Superior temporal gyrus (tissue), 1 donor: ENCODE measurements at regions not wholly inside any gene's neighbourhood (a gene's known extent, or its start where the extent isn't known, plus 50 kb on each side); places are given as distances from the start of the nearest gene placed in this dataset.

Experiments used
- DNase-seq: peaks from one replicate; pipeline ENCODE4 v3.0.0-alpha.2; 2016; ENCODE audit errors: extremely low spot score

DNA sequence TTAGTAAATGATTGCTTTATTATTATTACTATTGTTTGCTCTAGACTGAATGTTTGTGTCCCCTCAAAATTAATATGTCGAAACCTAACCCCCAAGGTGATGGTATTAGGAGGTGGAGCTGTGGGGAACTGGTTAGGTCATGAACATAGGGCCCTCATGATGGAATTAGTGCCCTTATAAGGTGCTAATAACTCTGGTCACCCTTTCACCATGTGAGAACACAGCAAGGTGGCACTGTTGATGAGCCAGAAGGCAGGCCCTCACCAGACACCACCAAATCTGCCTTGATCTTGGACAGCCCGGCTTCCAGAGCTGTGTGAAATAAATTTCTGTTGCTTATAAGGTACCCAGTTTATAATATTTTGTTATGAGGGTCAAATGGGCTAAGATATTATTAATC is 95.8 kb downstream of the BDNF start:
- no peak for DNase-seq

DNA sequence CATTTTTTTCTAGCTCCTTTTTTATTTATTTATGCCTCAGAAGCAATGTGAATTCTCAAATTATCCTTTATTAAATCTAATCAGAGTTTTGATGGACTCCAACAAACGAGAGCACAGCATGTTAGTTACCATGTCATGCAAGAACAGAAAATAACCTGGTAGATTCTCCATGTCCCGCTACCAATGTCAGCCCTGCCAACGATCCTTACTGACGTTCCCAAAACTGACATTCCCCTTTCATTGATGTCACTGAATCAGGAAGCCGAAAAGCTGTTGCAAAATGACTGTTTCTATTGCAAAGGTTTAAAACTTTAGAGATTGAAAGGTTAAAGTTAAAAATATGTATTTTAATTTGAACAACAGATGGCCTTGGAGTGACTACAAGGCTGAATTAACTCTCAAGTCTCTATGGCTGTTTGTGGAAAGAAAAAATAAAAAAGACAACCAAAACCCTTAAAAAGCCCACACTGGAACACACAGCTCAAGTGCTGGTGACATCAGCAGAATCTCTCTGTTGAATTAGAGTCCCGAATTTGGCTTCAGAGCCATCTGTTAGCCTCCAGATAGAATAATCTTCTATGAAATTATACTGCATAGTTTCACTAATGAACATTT is 96.8 kb downstream of the BDNF start:
- DNase-seq = peak; percentile 25

DNA sequence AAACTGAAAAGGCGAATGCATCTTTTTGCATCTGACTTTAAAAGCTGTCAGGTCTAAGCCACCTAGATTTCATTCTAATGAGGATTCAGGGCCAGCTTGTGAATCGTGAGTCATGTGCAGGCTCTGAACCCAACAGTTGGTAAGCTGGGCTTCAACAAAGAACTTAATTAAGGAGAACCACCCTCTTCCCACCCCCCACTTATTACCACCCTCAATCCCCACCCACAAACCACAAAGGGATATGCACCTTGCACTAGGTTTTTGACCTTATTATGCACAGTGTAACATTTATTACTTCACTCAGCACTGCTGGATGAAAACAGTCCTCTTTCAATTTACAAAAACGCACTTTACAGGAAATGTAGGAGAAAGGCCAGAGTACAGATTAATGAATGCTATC is 94.1 kb upstream of the LIN7C start:
- DNase-seq = no peak

DNA sequence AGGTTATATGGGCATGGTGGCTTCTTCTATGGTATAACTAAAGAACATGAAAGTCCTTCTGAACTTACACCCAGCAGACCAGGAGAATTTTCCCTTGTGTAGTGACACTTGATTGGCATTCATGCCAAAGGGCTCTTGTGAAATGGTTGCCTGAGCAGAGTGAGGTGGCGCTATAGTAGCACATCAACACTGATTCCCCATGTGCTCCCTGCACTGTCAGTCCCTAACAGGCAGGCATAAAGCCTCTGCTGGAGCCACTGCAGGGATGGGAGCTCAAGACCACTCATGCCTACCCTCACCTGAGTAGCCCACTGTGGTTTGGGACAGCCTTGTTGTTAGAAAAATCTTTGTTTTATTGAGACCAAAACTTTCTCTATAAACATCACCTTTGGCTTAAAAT is 92.6 kb upstream of the LIN7C start:
- no peak for DNase-seq

DNA sequence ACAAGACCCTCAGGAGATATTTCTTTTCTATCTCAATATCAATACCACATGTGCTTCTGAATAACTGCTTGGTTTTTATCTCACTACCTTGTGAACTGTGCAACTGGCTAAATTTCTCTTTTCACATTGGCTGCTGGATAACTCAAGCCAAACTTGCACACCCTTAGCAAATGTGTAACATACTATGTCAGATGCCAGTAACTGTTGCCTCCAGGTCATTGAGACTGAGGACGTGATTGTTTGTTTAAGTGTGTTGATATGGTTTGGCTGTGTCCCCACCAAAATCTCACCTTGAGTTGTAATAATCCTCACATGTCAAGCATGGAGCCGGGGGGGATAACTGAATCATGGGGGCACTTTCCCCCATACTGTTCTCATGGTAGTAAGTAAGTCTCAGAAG is 90.2 kb upstream of the LIN7C start:
- no peak for DNase-seq

DNA sequence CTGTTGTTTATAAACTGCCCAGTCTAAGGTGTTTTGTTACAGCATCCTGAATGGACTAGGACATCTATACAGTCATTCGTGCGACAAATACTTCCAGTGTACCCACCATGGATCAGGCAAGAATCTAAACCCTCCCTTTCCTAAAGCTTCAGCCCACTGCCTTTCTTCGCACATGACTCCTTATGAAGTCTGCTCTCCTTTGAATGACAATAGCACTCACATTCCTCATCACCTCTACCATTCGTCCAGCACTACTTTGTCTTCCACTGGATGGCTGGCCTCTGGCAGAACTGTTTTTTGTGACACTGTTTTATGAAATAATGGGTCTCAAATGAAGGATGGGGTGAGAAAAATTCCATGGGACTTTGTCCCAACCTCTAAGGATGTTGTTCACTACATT is 89.8 kb upstream of the LIN7C start:
- no peak for DNase-seq

DNA sequence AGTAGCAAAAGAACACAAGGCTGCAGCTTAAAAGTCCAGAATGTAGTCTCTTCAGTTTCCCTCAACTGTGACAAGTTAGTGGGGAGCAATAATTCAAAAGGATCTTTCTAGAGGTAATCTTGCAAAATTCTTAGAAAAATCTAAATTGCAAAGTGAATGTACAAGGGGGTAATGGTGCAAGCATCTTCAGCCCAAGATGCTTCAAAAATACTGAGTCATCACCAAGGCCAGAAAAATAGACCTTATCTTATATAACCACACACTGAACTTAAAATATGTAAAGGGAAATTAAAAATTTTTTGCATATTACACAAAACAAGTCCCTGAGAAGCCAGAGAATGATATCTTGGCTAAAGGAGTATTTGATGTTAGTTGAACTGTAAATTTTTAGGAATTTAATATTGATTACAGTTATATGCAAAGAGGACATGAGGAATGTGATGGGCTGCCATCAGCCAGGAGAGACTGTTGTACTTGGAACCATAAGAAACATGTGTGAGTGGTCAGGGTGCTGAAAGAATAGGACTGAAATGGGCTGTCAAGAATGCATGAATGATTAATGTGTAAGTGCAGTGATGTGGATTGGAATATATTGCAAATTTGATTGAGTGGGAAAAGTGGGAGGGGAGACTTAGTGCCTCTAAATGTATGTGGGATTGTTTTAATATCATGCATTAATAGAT is 85.7 kb upstream of the LIN7C start:
- no peak for DNase-seq

DNA sequence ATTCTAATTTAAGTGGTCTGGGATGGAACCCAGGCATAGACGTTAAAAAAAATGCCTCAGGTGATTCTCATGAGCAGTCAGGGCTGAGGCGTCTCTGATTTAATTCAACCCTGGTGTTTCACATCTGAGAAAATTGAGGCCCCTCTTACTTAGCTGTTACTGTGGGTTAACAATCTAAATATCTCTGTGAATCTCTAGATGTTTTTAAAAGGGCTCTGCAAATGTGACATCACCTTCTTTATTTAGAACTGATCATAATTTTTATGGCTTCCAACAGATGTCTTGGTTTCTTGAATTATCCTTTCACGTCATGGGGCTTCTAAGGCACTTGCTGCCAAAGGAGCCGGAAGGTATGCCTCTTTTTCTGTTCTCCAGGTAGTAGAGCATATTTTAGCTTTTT is 76.1 kb upstream of the LIN7C start:
- DNase-seq = no peak

DNA sequence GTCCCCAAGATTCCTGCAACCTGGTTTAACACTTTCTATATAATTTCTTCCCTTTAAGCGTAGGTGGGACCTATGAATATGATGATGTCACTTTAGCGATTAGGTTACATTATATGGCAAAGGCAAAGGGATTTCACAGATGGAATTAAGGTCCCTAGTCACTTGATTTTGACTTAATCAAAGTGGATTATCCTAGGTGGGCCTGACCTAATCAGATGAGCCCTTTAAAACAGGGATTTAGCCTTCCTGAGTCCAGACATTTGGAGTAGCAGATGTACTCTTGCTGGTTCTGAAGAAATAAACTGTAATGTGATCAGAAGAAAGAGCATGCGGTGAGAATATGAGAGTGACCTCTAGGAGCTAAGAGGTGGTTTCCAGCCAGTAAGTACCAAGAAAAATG is 67.8 kb upstream of the LIN7C start:
- no peak for DNase-seq

DNA sequence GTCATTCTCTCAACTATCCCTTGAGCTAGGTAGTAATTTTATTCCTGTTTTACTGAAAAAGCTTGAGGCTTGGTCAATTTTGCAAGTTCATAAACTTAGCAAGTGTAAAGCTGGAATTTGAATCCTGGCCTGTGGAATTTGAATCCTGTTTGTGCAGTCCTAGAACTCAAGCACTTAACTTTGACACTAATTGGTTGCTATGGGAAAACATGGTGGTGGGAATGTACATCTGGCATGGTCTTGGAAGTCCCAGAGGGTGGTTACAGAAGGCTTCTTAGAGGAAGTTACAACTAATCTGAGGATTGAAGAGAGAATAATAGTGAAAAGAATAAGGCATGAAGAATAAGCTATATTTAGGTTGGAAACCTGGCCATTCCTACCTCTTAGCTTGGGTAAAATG is 66.5 kb upstream of the LIN7C start:
- no peak for DNase-seq

DNA sequence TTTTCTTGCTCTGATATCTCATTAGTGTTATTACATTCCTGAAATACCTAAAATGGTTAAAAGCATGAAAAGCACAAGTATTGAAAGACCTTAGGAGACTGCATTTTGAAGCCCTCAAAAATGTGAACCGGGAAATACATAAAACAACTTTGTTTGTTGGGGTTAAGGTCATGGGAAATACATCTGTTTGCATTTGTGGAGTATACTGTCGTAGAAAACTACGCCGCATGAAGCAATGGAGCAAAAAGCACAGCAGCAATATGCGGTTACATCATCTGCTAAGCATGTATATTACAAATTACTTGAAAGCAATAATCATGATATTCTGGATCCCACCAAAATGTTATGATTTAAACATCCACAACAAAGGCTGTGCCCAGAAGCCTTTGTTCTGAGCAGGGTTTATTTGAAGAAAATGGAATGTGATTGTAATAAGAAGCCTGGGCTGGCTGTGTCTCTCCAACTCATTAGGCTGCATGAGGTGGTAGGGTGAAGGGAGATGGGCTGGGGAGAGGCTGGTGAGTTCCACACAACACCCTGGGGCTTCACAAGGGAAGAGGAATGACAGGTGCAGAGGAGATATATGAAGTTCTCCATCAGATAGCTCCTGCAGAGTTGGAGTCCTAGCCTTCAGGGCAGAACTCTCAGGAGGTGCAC is 64.7 kb upstream of the LIN7C start:
- no peak for DNase-seq

DNA sequence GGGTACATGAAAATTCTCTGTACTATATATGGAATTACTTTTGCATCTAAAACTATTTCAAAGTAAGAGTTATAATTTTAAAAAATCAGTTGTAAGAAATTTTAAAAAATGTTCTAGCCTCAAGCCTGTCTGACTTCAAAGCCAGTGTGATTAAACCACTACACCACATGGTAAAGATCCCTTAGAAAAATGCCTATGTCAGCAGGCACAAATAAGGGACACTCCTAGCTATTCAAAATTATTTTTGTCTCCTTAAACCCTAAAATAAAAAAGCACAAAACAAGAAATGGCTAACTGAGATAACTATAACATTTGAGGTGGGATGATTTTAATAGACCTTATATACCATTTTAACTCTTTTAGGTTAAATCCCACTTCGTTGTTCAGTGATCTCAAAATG is 64.0 kb upstream of the LIN7C start:
- no peak for DNase-seq

DNA sequence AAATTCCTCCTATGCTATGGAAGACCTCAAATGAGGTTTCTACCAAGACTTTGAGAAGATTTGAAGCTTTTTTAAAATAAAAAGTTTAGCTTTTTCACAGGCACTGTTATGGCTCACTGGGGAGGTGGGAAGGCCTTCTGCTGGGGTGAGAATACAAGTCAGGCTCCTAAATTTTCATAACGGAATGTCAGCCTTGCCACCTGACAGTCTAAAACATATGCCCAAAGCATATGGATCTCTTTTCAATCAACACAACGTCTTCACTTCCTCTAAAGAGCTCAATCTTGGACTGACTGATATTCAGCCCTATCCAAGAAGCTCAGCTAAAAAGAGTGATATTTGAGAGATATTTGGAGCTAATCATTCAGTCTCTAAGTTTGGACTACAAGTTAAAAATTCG is 57.1 kb upstream of the LIN7C start:
- no peak for DNase-seq

DNA sequence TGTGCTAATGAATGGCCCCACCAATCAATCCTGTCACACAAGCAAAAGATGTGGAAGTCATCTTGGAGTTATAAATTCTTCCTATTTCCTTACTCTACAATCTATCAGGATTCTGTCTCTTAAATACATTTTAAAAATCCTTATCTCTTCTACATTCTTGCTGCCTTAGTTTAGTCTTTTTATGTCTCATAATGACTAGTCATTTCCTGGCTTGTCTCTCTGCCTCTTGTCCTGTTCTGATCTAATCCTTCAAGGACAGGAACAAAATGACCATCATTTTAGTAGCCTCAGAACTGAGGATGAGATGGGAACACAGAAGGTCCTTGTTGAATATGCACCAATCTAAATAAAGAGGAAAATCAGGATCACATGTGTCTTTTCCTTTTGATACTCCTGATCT is 56.6 kb upstream of the LIN7C start:
- DNase-seq = no peak

DNA sequence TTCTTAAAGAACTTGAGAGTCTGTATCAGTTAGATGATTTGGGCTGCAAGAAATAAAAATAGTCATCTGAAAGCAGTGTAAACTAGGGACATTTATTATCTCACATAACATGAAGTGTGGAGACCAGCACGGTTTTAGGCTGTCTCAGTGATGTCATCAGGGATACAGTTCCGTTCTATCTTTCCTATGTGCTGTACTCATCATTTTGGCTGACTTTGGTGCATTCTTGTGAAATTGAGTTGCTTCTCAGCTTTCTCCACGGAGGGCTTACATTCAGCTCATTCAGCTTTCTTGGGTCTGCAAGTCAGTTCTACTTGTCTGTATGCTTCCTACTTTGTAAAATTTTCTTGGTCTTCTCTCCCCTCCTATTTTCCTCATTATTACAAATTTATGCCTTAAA is 51.8 kb upstream of the LIN7C start:
- no peak for DNase-seq

DNA sequence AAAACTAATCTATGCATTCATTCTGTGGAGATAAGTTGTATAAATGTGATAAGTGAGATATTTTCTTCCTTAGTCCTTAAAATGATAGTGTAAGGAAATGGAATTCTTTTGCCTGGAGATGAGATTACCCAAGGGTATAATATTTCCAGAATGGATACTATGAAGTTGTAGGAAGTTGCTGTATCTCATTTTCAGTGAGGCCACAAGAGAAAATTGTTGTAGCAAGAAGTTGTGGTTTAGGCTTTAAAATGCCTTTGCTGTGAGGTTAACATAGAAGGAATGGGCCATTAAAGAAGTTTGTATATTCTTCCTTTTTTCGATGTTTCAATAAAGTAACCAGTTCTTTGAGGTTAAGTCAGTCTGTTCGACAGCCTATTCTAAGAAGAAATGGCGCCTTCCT is 50.7 kb upstream of the LIN7C start:
- DNase-seq = no peak
